ENCODE measurements at regions not wholly inside any gene's neighbourhood (a gene's known extent, or its start where the extent isn't known, plus 50 kb on each side); places are given as distances from the start of the nearest gene placed in this dataset.

DNA sequence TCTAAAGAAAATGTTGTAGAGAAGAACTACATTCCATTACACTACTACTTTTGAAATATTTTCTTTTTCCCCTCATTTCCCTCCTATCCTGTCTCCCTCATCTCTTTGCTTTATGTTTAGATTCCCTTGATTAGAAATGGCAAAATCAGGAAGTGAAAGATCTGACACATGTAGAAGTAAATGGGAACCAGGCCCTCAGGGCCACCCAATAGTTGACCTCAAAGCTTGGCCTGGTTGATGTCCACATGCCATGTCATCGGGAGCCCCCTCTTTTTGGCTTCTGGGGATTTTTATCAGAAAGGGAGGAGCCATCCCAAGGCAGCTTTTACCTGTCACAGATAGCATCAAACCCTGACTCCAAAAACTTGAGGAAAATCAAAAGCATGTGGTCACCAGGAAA lies 168.3 kb upstream of the ECI2 start:
- TF ChIP-seq, protein P1, sequence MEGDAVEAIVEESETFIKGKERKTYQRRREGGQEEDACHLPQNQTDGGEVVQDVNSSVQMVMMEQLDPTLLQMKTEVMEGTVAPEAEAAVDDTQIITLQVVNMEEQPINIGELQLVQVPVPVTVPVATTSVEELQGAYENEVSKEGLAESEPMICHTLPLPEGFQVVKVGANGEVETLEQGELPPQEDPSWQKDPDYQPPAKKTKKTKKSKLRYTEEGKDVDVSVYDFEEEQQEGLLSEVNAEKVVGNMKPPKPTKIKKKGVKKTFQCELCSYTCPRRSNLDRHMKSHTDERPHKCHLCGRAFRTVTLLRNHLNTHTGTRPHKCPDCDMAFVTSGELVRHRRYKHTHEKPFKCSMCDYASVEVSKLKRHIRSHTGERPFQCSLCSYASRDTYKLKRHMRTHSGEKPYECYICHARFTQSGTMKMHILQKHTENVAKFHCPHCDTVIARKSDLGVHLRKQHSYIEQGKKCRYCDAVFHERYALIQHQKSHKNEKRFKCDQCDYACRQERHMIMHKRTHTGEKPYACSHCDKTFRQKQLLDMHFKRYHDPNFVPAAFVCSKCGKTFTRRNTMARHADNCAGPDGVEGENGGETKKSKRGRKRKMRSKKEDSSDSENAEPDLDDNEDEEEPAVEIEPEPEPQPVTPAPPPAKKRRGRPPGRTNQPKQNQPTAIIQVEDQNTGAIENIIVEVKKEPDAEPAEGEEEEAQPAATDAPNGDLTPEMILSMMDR (IDR thresholded peaks at IDR 0.05), result no peak
- no peak overlapping the region for H3K4me3 ChIP-seq (ENCODE audit: low read depth in 1 of 2, low read length in 1 of 2)
- H3K27ac ChIP-seq, result no peak overlapping the region
- no peaks in the 10 kb centered on the region for H3K9me3 ChIP-seq
- no peaks in the 10 kb centered on the region for H3K27me3 ChIP-seq
- H3K4me1 ChIP-seq (ENCODE audit: control insufficient read depth in 1 of 2, insufficient read depth in 1 of 2, low read depth in 1 of 2, low read length in 1 of 2), result no peaks in the 10 kb centered on the region
- no peaks in the 10 kb centered on the region for H3K36me3 ChIP-seq

DNA sequence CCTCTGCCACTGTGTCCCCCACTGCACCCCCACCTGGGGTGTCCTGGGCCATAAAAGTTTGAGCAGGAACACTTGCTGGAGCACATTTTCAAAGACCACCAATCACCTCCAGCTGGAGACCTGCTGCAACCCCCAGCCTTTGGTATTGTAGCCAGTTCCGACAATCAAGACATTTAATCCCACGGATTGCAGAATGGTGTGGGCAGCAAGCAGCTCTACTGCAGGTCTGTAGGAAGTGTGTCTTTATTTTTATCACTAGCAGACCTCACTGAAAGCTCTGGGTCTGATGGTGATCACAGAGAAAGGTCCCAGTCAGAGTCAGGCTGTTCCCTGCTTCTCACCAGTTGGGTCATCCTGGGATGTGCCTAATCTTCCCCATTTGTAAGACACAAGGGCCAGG lies 167.1 kb upstream of the ECI2 start:
- Histone ChIP-seq H3K36me3 (no peaks in the 10 kb centered on the region), H3K27me3 (no peaks in the 10 kb centered on the region), H3K9me3 (no peaks in the 10 kb centered on the region), H3K4me3 (ENCODE audit: low read depth in 1 of 2, low read length in 1 of 2) (no peak overlapping the region), H3K27ac (no peak overlapping the region), H3K4me1 (ENCODE audit: control insufficient read depth in 1 of 2, insufficient read depth in 1 of 2, low read depth in 1 of 2, low read length in 1 of 2) (no peaks in the 10 kb centered on the region)
- TF ChIP-seq, protein P1 (IDR thresholded peaks at IDR 0.05), result no peak

DNA sequence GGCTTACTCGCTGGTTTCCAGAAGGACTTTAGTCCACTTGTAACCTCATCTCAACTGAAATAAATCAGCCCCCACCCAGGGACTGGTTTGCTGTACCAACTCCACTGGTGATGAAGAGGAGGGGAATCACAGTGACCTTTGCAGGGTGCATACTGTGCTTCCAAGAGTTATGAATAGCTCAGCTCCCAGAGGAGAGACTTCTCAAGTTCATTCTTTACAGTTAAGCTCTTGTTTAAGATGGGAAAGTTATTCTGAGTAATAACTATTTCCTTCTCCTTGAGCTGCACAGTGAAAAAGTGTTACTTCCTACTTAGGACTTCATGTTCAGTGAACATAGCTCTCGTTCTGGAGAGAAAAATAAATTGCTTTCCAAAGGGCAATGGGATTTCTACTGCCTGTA lies 166.5 kb upstream of the ECI2 start:
- Histone ChIP-seq H3K27ac (no peak overlapping the region), H3K36me3 (no peaks in the 10 kb centered on the region), H3K27me3 (no peaks in the 10 kb centered on the region), H3K9me3 (no peaks in the 10 kb centered on the region), H3K4me1 (ENCODE audit: control insufficient read depth in 1 of 2, insufficient read depth in 1 of 2, low read depth in 1 of 2, low read length in 1 of 2) (no peaks in the 10 kb centered on the region), H3K4me3 (ENCODE audit: low read depth in 1 of 2, low read length in 1 of 2) (no peak overlapping the region)
- TF ChIP-seq, protein P1 (IDR thresholded peaks at IDR 0.05), result no peak

DNA sequence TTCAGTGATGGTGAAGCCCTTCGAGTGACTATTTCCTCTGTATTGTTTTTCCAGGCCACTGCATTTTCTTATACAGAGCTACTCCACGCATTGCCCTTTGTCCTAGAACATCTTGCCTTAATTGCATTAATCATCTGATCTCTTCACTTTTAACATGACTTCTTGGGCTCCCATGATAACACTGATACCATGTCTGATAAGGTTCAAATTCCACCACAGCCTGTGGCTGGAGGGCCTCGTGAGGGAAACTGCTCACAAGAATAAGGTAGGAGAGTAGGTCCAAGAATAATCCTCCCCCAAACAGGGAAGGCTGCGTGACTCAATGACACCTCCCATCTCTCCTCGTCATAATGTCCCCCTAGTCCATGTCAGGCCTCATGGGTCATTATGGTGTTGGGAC lies 165.5 kb upstream of the ECI2 start:
- TF ChIP-seq, protein P1 (IDR thresholded peaks at IDR 0.05), result no peak

DNA sequence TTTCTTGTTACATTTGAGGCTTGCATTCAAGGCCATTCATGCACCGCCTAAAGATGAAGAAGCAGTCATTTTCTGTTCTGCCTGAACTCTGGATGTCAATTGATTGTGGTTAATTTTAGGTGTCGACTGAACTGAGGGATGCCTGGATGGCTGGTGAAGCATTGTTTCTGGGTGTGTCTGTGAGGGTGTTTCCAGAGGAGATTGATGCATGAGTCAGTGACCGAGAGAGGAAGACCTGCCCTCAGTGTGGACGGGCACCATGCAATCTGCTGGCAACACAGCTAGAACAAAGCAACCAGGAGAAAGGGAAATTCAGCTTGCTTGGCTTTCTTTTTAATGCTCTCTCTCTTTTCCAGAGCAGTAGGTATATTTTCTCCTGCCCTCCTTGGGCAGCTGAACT lies 164.1 kb upstream of the ECI2 start:
- TF ChIP-seq, protein P1 (IDR thresholded peaks at IDR 0.05), result no peak
- Histone ChIP-seq H3K27me3 (no peaks in the 10 kb centered on the region), H3K27ac (no peak overlapping the region), H3K36me3 (no peaks in the 10 kb centered on the region), H3K9me3 (no peaks in the 10 kb centered on the region), H3K4me1 (ENCODE audit: control insufficient read depth in 1 of 2, insufficient read depth in 1 of 2, low read depth in 1 of 2, low read length in 1 of 2) (no peaks in the 10 kb centered on the region), H3K4me3 (ENCODE audit: low read depth in 1 of 2, low read length in 1 of 2) (no peak overlapping the region)

More for the DNA sequence above, 165.5 kb upstream of the ECI2 start:
- Histone ChIP-seq H3K27ac (no peak overlapping the region), H3K9me3 (no peaks in the 10 kb centered on the region), H3K4me3 (ENCODE audit: low read depth in 1 of 2, low read length in 1 of 2) (no peak overlapping the region), H3K27me3 (no peaks in the 10 kb centered on the region), H3K36me3 (no peaks in the 10 kb centered on the region), H3K4me1 (ENCODE audit: control insufficient read depth in 1 of 2, insufficient read depth in 1 of 2, low read depth in 1 of 2, low read length in 1 of 2) (no peaks in the 10 kb centered on the region)

DNA sequence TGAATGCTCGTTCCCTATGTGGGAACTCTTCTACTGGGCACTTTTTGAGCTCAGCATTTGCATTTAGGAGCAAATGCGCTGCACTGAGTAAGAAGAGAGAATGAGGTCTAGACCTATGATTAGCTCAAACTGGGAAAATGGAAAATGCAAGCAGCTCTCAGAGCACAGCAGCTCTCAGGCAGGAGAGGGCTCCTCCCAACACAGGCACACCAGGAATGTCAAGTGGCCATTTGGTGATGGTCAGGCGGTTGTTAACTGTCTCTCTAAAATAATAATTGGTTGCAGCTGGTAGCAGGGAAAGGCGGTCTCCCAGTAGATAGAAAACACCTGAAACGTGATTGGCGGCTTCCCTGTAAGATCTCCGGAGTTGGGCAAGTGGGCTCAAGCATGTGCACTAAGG lies 162.0 kb upstream of the ECI2 start:
- H3K27ac ChIP-seq, result no peak overlapping the region

More for the DNA sequence above, 162.0 kb upstream of the ECI2 start:
- no peak overlapping the region for H3K4me3 ChIP-seq (ENCODE audit: low read depth in 1 of 2, low read length in 1 of 2)
- no peaks in the 10 kb centered on the region for H3K27me3 ChIP-seq
- H3K9me3 ChIP-seq, result no peaks in the 10 kb centered on the region
- TF ChIP-seq, protein P1 (IDR thresholded peaks at IDR 0.05), result no peak
- no peaks in the 10 kb centered on the region for H3K4me1 ChIP-seq (ENCODE audit: control insufficient read depth in 1 of 2, insufficient read depth in 1 of 2, low read depth in 1 of 2, low read length in 1 of 2)
- no peaks in the 10 kb centered on the region for H3K36me3 ChIP-seq
